SK-N-SH (cell line): ENCODE measurements at regions not wholly inside any gene's neighbourhood (a gene's known extent, or its start where the extent isn't known, plus 50 kb on each side); places are given as distances from the start of the nearest gene placed in this dataset.

Source experiments
- CTCF ChIP-seq: fragments of 200-600 bp; sonication (generic); IDR thresholded peaks from 2 replicates; pipeline ENCODE4 v1.6.1; 2017; ENCODE audit warnings: antibody characterized with exemption, mild to moderate bottlenecking, moderate library complexity
- EZH2phosphoT487 ChIP-seq: fragments of 200-600 bp; sonication (generic); IDR thresholded peaks from 2 replicates; pipeline ENCODE4 v1.6.1; 2017; ENCODE audit warnings: low read depth, mixed run types, mild to moderate bottlenecking, antibody characterized with exemption, moderate library complexity, borderline replicate concordance
- MAX ChIP-seq: IDR thresholded peaks from 2 replicates; pipeline ENCODE4 v1.4.0; 2012; ENCODE audit warnings: low read depth
- RCOR1 ChIP-seq: fragments of 150-350 bp; IDR thresholded peaks from 2 replicates; pipeline ENCODE4 v1.6.1; 2017; ENCODE audit warnings: antibody characterized with exemption, low read length

GRCh38 chr16:35252356-35252936 is 1793.0 kb downstream of the TP53TG3F start:
- no peak for TF ChIP-seq CTCF
- TF ChIP-seq MAX = no peak
- TF ChIP-seq RCOR1 = no peak
- TF ChIP-seq EZH2phosphoT487 = no peak
